OCI-LY3 (cell line): ENCODE measurements at regions not wholly inside any gene's neighbourhood (a gene's known extent, or its start where the extent isn't known, plus 50 kb on each side); places are given as distances from the start of the nearest gene placed in this dataset.

ENCODE experiments used
- H2AFZ ChIP-seq: fragments of 200-600, 300-600 bp; shearing (Covaris generic); 2 replicates; pipeline ENCODE4 v1.6.0; 2014; ENCODE audit warnings: antibody characterized with exemption, low read depth, low read length
- H3K27ac ChIP-seq: fragments of 200-600, 300-600 bp; sonication (generic); 2 replicates; pipeline ENCODE4 v1.5.1; 2014; ENCODE audit warnings: mild to moderate bottlenecking, low read length, moderate library complexity, mixed read lengths
- H3K27me3 ChIP-seq: fragments of 200-600, 300-600 bp; sonication (generic); 2 replicates; pipeline ENCODE4 v1.6.1; 2014; ENCODE audit warnings: low read depth, low read length, mixed read lengths
- H3K36me3 ChIP-seq: fragments of 200-600, 300-600 bp; sonication (generic); replicated peaks from 2 replicates; pipeline ENCODE3; 2014; ENCODE audit warnings: low read depth, low read length, mixed read lengths
- H3K4me1 ChIP-seq: fragments of 300-600, 200-600 bp; sonication (generic); 2 replicates; pipeline ENCODE4 v1.6.1; 2014; ENCODE audit warnings: low read length, mixed read lengths
- H3K4me2 ChIP-seq: fragments of 200-600, 300-600 bp; sonication (generic); 2 replicates; pipeline ENCODE4 v1.6.1; 2014; ENCODE audit warnings: low read length, mixed read lengths
- H3K4me3 ChIP-seq: fragments of 300-600, 200-600 bp; sonication (generic); 2 replicates; pipeline ENCODE4 v1.5.1; 2014; ENCODE audit warnings: antibody characterized with exemption, mild to moderate bottlenecking, low read length, moderate library complexity
- H3K79me2 ChIP-seq: fragments of 300-600, 200-600 bp; shearing (Covaris generic); 2 replicates; pipeline ENCODE4 v1.6.1; 2014; ENCODE audit warnings: mild to moderate bottlenecking, low read length, mixed read lengths
- H3K9ac ChIP-seq: fragments of 300-600, 200-600 bp; shearing (Covaris generic); 2 replicates; pipeline ENCODE4 v1.6.0; 2014; ENCODE audit warnings: mild to moderate bottlenecking, low read length, moderate library complexity
- H3K9me3 ChIP-seq: fragments of 200-600, 300-600 bp; shearing (Covaris generic); 2 replicates; pipeline ENCODE4 v1.6.1; 2014; ENCODE audit warnings: low read length, mixed read lengths; ENCODE audit not compliant: insufficient read depth
- H4K20me1 ChIP-seq: fragments of 200-600, 300-600 bp; sonication (generic); 2 replicates; pipeline ENCODE4 v1.6.1; 2016; ENCODE audit warnings: low read length, mixed read lengths; ENCODE audit not compliant: insufficient read depth
- EZH2phosphoT487 ChIP-seq: fragments of 200-600 bp; shearing (Covaris generic); IDR thresholded peaks from 2 replicates; pipeline ENCODE4 v1.6.1; 2018; ENCODE audit warnings: antibody characterized with exemption, mixed run types, low read depth
- TF ChIP-seq, protein P1 (sequence below): fragments of 200-600, 300-600 bp; sonication (generic); IDR thresholded peaks from 2 replicates; pipeline ENCODE4 v1.5.1; 2014; ENCODE audit warnings: antibody characterized with exemption, low read length, low read depth

DNA sequence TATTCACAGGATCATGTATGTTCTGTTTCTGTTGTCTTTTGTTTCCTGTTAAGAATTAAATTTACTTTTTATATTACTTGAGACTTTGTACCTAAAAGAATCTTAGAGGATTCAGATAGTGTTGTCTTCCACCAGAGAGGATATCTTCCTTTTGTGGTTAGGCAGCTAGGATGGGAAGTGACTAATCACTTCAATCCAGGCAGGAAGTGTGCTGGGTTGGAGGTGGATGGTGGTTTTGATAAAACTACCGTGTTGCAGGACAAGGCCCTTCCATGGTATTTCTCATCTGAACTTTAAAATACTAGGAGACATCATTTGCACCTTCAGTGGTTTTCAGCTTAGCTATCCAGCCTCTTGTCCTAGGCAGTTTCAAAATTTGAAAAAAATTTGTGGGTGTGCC is 728.6 kb upstream of the CDH2 start:
- no peaks in the 10 kb centered on the region for H3K9me3 ChIP-seq
- no peak overlapping the region for H3K9ac ChIP-seq
- no peak overlapping the region for H3K4me2 ChIP-seq
- no peaks in the 10 kb centered on the region for H3K4me1 ChIP-seq
- H2AFZ ChIP-seq, result no peak overlapping the region
- H3K79me2 ChIP-seq, result no peaks in the 10 kb centered on the region
- no peak overlapping the region for H3K4me3 ChIP-seq
- H3K36me3 ChIP-seq, result no peaks in the 10 kb centered on the region
- H4K20me1 ChIP-seq, result no peaks in the 10 kb centered on the region
- no peak overlapping the region for H3K27ac ChIP-seq
- no peak for TF ChIP-seq EZH2phosphoT487
- TF ChIP-seq, protein P1, sequence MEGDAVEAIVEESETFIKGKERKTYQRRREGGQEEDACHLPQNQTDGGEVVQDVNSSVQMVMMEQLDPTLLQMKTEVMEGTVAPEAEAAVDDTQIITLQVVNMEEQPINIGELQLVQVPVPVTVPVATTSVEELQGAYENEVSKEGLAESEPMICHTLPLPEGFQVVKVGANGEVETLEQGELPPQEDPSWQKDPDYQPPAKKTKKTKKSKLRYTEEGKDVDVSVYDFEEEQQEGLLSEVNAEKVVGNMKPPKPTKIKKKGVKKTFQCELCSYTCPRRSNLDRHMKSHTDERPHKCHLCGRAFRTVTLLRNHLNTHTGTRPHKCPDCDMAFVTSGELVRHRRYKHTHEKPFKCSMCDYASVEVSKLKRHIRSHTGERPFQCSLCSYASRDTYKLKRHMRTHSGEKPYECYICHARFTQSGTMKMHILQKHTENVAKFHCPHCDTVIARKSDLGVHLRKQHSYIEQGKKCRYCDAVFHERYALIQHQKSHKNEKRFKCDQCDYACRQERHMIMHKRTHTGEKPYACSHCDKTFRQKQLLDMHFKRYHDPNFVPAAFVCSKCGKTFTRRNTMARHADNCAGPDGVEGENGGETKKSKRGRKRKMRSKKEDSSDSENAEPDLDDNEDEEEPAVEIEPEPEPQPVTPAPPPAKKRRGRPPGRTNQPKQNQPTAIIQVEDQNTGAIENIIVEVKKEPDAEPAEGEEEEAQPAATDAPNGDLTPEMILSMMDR, result no peak
- no peaks in the 10 kb centered on the region for H3K27me3 ChIP-seq

DNA sequence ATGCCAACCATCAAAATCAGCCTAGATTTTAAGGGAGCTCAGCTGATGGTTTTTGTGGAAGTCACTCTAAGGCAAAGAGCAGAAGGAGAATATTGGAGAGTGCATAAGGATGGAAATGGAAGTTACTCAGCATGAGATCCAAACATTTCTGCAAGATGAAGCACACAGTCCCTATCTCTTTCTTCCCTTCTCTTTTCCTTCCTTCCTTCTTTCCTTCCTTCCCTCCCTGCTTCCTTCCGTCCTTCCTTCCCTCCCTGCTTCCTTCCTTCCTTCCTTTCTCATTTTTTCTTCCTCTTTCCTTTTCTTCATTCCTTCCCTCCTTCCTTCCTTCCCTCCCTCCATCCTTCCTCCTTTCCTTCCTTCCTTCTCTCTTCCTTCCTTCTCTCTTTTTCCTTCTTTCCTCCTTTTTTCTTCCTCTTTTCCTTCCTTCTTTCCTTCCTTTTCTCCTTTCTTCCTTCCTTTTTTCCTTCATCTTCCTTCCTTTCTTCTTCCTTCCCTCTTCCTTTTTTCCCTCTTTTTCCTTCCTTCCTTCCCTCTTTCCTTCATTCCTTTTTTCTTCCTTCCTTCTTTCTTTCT is 727.9 kb upstream of the CDH2 start:
- no peaks in the 10 kb centered on the region for H3K27me3 ChIP-seq
- TF ChIP-seq EZH2phosphoT487, result no peak
- TF ChIP-seq, protein P1, result no peak
- H2AFZ ChIP-seq, result no peak overlapping the region
- H3K9ac ChIP-seq, result no peak overlapping the region
- no peaks in the 10 kb centered on the region for H3K79me2 ChIP-seq
- no peak overlapping the region for H3K27ac ChIP-seq
- H4K20me1 ChIP-seq, result no peaks in the 10 kb centered on the region
- H3K4me2 ChIP-seq, result no peak overlapping the region
- H3K9me3 ChIP-seq, result no peaks in the 10 kb centered on the region
- H3K36me3 ChIP-seq, result no peaks in the 10 kb centered on the region
- no peak overlapping the region for H3K4me3 ChIP-seq
- H3K4me1 ChIP-seq, result no peaks in the 10 kb centered on the region

DNA sequence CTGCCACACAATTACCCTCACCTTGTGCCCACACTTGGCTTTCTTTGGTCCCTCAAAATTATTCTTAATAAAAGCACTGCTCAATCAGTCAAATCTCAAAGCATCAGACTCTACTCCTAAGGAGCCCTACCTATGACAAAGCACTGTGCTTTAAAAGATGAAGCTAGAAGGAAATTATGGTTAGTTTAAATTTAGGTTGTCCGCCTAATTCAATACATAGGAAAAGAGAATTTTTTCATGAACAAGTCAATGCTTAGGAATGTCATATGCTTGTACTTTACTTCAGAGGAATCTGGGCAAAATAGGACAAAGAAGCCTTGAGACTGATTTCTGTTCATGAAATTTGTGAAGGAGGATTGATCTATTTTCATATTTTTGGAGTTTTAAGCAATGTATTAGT is 726.4 kb upstream of the CDH2 start:
- Histone ChIP-seq H2AFZ (no peak overlapping the region), H3K4me1 (no peaks in the 10 kb centered on the region), H3K9ac (no peak overlapping the region), H3K27me3 (no peaks in the 10 kb centered on the region), H3K27ac (no peak overlapping the region), H3K79me2 (no peaks in the 10 kb centered on the region), H3K4me3 (no peak overlapping the region), H4K20me1 (no peaks in the 10 kb centered on the region), H3K4me2 (no peak overlapping the region), H3K36me3 (no peaks in the 10 kb centered on the region), H3K9me3 (no peaks in the 10 kb centered on the region)
- no peak for TF ChIP-seq EZH2phosphoT487
- TF ChIP-seq, protein P1, result no peak

DNA sequence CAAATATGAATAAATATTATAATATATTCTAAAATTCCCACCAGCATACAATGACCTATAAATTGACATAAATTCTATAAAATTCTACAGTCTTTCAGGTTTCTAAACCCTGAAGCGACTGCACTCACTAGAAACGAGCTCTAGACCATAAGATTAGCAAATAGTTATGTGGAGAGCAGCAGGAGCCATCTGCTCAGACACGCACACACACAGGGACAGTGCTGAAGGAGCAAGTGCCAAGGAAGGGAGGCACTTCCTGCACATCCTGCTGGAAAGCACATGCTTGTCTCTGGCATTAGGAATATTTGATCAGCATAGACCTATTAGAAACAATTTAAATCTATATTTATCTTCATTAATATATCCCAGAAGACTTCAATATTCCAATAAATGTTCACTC is 713.9 kb upstream of the CDH2 start:
- Histone ChIP-seq H4K20me1 (no peaks in the 10 kb centered on the region), H2AFZ (no peak overlapping the region), H3K27ac (no peak overlapping the region), H3K4me1 (no peaks in the 10 kb centered on the region), H3K27me3 (no peaks in the 10 kb centered on the region), H3K4me3 (no peak overlapping the region), H3K4me2 (no peak overlapping the region), H3K79me2 (no peaks in the 10 kb centered on the region), H3K9me3 (no peaks in the 10 kb centered on the region), H3K9ac (no peak overlapping the region), H3K36me3 (no peaks in the 10 kb centered on the region)
- no peak for TF ChIP-seq EZH2phosphoT487
- TF ChIP-seq, protein P1, result no peak
